ENCODE measurements at regions not wholly inside any gene's neighbourhood (a gene's known extent, or its start where the extent isn't known, plus 50 kb on each side); places are given as distances from the start of the nearest gene placed in this dataset.

DNA sequence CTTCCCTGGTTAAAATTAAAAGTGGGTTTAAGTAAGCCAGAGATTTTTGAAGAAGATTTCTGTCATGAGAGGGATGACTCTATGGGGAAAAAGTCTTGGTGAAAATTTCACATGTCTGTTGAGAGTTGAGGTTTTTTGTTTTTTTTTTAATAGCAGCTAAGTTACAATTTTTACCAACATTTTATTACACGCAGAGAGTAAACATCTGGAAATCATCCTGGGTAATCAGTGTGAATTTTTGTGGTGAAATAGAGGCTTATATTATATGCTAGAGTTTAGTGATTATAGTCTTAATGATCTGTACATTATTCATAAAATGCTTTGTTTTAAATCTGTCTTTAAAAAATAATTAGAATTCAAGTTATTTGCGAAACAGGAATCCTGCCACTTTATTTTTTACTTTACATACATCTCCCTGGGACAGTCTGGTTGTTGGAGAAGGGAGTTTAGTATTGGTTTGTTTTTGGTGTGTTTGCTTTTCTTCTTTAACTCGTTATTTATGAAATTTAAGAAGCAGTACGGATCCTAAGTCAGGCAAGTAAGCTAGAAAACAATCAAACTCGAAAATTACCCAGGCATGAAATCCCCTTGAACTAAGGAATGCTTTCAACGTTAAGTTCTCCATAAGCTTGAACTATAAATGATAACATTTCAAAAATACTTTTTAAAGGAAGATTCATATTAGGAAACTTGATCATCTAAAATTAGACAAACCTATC, 143.4 kb upstream of the TSC22D2 start:
- DNase-seq: no peak

DNA sequence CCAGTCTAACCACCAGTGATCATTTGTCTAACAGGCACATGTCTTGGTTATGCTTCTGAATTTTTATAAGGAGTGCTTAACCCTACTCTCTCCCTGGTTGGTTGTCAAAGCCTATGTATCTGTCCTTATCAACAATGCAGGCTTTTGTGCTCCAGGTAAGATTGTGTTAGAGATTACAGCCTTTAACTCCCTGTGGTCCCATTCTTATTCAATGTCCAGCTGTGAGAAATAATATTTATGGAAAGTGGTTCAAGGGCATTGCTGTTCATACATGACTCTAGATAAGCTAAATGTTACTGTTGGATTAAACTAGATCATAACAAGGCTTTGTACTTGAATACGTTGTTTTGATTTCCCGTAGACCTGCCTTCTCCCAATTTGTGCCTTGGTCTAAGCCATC, 146.1 kb upstream of the TSC22D2 start:
- DNase-seq: no peak

DNA sequence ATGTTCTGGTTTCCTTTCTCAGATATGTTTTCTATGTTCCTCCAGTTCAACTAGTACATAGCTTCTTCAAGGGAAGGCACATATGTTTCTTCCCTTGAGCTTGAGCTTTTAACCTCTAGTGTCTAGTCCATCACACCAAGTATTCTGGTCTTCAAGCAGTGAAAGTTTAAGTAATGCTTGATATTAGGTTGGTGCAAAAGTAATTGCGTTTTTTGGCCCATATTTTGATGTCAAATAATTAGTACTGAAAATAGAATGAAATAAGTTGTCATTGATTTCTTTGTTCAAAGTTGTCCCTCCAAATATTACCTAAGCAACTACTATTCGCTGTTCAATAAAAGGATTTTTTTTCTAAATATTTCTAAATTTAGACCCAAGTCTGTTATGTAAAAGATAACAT, 146.7 kb upstream of the TSC22D2 start:
- no peak for DNase-seq

DNA sequence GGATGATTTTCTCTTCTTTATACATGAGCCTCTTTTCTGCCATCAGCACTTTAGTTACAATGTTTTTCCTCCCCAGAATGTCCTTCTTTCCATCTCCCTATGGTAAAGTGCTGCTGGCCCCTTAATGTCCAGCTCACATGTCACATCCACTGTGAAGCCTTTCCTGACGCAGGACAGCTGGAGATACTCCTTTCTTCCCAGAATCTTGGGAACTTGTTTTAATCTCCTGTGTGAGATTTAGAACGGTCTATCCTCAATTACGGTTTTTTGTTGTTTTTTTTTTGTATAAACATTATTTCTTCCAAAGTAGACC, 147.7 kb upstream of the TSC22D2 start:
- no peak for DNase-seq

DNA sequence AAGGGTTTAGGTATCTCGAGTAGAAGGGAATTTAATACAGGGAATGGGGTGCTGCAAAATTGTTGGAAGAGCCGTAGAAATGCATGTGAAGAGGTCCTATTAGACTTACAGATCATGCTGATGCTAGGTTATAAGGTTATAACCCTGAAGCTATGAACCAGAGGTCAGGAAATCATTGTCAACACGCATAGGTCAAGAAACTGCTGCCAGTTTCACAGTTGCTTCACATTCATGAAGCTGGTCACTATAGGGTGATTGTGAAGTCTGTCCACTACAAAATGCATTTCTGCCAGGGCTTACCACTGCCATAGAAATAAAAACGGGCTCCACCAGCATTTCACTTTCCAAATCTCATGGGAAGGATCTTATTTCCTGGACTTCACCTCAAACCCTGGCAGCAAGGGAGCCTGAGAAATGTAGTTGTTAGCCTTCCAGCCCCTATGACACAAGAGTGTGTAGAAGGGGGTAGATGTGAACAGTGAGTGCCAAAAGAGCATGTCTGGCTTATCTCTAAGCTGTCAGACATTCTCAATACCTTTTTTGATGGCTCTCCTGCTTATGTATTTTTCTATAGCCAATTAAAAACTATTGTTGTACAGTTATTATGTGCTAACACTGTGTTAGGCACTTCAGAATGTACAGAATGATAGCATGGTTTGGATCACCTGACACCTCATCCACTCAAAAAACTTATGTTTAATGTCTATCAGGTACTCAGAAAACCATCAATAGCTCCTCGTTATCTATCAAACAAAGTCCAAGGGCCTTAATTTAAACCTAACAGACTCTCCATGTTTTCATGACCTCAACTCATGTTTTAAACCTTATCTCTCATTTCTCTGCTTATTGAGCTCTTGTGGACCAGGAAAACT, 148.3 kb upstream of the TSC22D2 start:
- DNase-seq: no peak

GRCh38 chr3:150256782-150257181, 151.3 kb upstream of the TSC22D2 start:
- DNase-seq: no peak

DNA sequence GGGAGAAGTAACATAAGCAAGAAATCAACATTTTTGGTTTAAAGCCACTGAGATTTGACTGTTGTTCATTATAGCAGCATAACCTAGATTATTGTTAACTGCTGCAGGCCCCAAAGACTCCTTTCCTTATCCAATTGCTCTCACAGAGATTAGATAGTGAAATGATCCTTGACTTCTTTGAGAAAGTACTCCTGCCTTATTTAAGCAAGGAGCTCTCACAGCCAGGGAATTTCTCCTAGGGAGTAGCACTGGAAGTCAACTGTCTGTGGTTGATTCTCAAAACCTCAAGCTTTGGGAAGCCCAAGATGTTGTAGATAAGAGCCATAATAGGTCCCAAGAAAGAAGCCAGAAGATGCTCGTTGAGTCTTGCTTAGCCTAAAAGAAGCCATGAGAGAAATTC, 151.8 kb upstream of the TSC22D2 start:
- no peak for DNase-seq

- no peak for DNase-seq
These were observed 152.3 kb upstream of the TSC22D2 start for GRCh38 chr3:150255826-150256225.

DNA sequence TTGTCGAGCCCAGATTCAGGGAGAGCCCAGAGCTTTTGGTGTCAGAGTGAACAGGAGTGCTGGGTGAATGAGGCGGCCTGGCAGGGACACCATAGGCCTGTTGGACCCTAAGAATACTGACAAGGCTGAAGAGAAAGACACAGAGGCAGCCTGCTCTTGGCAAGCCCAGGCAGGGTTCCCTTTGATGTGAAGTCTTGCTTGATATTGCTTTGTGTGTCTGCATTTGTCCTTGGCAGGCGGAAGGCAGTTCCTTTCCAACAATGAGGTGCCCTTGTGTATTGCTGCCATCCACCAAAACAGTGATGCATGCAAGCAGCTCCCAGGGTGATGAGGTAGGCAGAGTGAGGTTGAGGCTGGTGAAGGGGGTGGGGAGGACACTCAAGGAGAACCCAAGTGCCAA, 152.7 kb upstream of the TSC22D2 start:
- DNase-seq: no peak

GRCh38 chr3:150254309-150254708, 153.8 kb upstream of the TSC22D2 start:
- DNase-seq: no peak

DNA sequence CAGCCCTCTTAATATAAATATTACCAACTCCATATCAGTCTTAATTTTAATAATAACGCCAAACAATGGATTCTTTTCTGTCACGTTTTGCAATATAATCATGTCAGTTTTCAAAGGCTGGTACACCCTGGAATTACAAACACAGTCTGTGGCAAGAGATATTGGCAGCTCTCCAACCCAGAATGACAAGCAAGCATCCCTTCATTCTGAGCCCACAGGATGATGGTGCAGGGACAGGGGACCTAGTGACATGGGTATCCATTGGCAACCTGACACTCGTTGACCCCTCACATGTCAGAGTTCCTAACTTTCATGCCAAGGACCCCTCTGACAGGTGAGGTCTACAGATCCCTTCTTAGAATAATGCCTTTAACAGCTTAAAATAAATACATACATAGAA, 154.5 kb upstream of the TSC22D2 start:
- DNase-seq: no peak

DNA sequence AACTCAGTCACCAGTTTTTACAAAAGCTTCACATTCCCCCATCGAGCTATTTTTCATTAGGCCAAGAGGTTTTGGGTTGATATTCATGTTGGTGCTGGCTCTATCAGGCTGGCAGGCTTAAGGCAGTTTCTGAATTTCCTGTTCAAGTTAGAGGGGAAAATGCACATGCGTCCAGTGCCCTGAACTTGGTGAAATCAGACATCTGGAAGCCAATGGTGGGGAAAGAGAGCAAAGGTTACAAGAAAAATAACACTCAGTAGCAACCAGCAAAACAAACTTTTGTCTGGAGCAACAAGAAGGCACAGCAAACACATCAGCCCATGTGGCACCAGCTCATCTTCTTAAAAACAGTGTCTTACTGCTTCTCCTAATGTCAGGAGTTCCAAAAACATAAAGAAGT, 155.6 kb upstream of the TSC22D2 start:
- no peak for DNase-seq

GRCh38 chr3:150251187-150252062, 156.7 kb upstream of the TSC22D2 start:
- DNase-seq: no peak

- no peak for DNase-seq
These were observed 158.2 kb upstream of the TSC22D2 start for GRCh38 chr3:150249779-150250470.

- DNase-seq: no peak
These were observed 159.0 kb upstream of the TSC22D2 start for GRCh38 chr3:150248888-150249681.

GRCh38 chr3:150248116-150248887, 159.8 kb upstream of the TSC22D2 start:
- no peak for DNase-seq

- DNase-seq: no peak
These were observed 160.7 kb upstream of the TSC22D2 start for GRCh38 chr3:150247441-150247840.

- no peak for DNase-seq
These were observed 164.6 kb upstream of the TSC22D2 start for GRCh38 chr3:150243466-150243865.

DNA sequence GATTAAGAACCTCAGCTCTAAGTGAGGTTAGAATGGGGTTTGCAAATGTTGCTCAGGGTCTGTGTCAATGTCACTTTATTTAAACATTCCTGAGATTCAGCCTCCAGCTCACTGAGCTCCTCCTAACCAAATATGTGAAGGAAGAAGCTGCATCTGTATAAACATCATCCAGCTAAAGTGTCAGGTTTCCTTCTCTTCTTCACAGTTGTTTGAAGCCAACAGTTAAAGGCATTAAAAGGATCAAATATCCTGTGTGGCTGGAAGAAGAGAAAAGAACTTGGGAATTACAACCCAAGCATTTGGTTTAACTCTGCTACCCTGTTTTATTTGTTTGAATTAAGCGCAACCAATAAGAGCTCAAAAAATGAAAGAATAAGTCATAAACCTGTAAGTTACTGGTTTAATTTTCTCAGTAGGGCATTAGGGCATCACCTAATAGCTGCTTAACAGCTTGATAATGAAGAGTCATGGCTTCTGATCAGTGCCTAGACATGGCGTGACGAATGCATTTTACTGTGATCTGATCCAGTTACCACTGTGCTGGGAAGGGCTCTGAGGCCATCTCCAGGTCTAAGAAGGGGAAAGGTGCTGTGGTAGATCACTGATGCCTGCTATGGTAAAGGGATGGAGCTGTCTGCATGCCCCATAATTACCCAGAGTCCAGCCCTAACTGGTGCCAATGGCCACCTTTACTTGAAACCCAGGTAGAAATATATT, 165.7 kb upstream of the TSC22D2 start:
- no peak for DNase-seq

- no peak for DNase-seq
These were observed 167.2 kb upstream of the TSC22D2 start for GRCh38 chr3:150240891-150241290.

DNA sequence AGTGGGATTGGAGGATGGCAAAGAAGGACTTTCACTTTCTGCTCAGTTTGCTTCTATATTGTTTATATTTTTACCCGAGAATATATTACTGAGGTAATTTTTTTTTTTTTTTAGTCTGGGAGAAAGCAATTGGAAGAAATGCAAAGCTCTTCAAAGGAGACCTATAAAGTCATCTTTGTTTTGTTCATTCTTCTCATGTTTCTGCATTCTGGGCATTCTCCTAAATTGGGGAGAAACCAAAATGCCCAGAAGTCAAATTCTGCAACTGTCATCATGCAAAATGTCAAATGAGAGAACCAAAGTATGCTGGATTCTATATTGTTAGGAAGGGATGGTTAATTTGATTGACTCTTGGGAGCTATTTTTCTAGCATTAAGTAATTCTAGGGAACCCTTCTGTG, 168.3 kb upstream of the TSC22D2 start:
- no peak for DNase-seq
